Neutrophil (primary cell): ENCODE measurements at regions not wholly inside any gene's neighbourhood (a gene's known extent, or its start where the extent isn't known, plus 50 kb on each side); places are given as distances from the start of the nearest gene placed in this dataset.

Experiments used
- H3K27ac ChIP-seq: fragments of 200-600 bp; sonication (generic); 2 replicates; pipeline ENCODE4 v1.5.1; 2016; ENCODE audit warnings: mild to moderate bottlenecking, moderate library complexity
- H3K27me3 ChIP-seq: fragments of 200-600 bp; sonication (generic); 2 replicates; pipeline ENCODE4 v1.6.0; 2016; ENCODE audit warnings: mild to moderate bottlenecking
- H3K36me3 ChIP-seq: fragments of 200-600 bp; sonication (generic); 2 replicates; pipeline ENCODE4 v1.5.1; 2017
- H3K4me1 ChIP-seq, 2 experiments: fragments of 200-600 bp in 1 of 2; sonication (generic) in 1 of 2; 1 replicate in 1 of 2; 2 replicates in 1 of 2; pipeline versions ENCODE4 v1.5.1 to v1.6.1; 2013 to 2016; ENCODE audit warnings: low read depth in 1 of 2, low read length in 1 of 2, mild to moderate bottlenecking in 1 of 2, moderate library complexity in 1 of 2; ENCODE audit not compliant: control insufficient read depth in 1 of 2, insufficient read depth in 1 of 2
- H3K4me3 ChIP-seq, 2 experiments: fragments of 200-600 bp in 1 of 2; sonication (generic) in 1 of 2; 1 replicate in 1 of 2; 2 replicates in 1 of 2; pipeline ENCODE4 v1.5.1; 2013 to 2016; ENCODE audit warnings: low read depth in 1 of 2, low read length in 1 of 2, mild to moderate bottlenecking in 1 of 2, moderate library complexity in 1 of 2
- H3K9me3 ChIP-seq: fragments of 200-600 bp; sonication (generic); 2 replicates; pipeline ENCODE4 v1.5.1; 2016
- CTCF ChIP-seq: fragments of 200-600 bp; sonication (generic); IDR thresholded peaks from 2 replicates; pipeline ENCODE4 v1.5.1; 2016; ENCODE audit warnings: antibody characterized with exemption

- H3K9me3 ChIP-seq, result no peaks in the 10 kb centered on the region
Measured at GRCh38 chr15:38691965-38692788, 127.6 kb upstream of the RASGRP1 start.

GRCh38 chr15:38692789-38693062 is 128.1 kb upstream of the RASGRP1 start:
- no peaks in the 10 kb centered on the region for H3K4me1 ChIP-seq
- H3K4me3 ChIP-seq, result no peak overlapping the region
- no peaks in the 10 kb centered on the region for H3K9me3 ChIP-seq
- TF ChIP-seq CTCF, result no peak
- no peaks in the 10 kb centered on the region for H3K27me3 ChIP-seq
- no peaks in the 10 kb centered on the region for H3K36me3 ChIP-seq
- no peak overlapping the region for H3K27ac ChIP-seq

More at GRCh38 chr15:38691965-38692788, 127.6 kb upstream of the RASGRP1 start:
- no peak overlapping the region for H3K27ac ChIP-seq
- no peaks in the 10 kb centered on the region for H3K27me3 ChIP-seq
- H3K4me3 ChIP-seq, result no peak overlapping the region
- H3K4me1 ChIP-seq, result no peaks in the 10 kb centered on the region
- H3K36me3 ChIP-seq, result no peaks in the 10 kb centered on the region
- no peak for TF ChIP-seq CTCF

GRCh38 chr15:38695249-38696108 is 130.9 kb upstream of the RASGRP1 start:
- no peaks in the 10 kb centered on the region for H3K27me3 ChIP-seq
- no peaks in the 10 kb centered on the region for H3K4me1 ChIP-seq
- no peaks in the 10 kb centered on the region for H3K9me3 ChIP-seq
- no peaks in the 10 kb centered on the region for H3K36me3 ChIP-seq
- no peak overlapping the region for H3K27ac ChIP-seq
- TF ChIP-seq CTCF, result no peak
- H3K4me3 ChIP-seq, result no peak overlapping the region

GRCh38 chr15:38696109-38696727 is 131.6 kb upstream of the RASGRP1 start:
- Histone ChIP-seq H3K36me3 (no peaks in the 10 kb centered on the region), H3K4me1 (no peaks in the 10 kb centered on the region), H3K4me3 (no peak overlapping the region), H3K9me3 (no peaks in the 10 kb centered on the region), H3K27ac (no peak overlapping the region), H3K27me3 (no peaks in the 10 kb centered on the region)
- no peak for TF ChIP-seq CTCF

GRCh38 chr15:38696790-38697495 is 132.3 kb upstream of the RASGRP1 start:
- H3K4me3 ChIP-seq, result no peak overlapping the region
- H3K9me3 ChIP-seq, result no peaks in the 10 kb centered on the region
- H3K4me1 ChIP-seq, result no peaks in the 10 kb centered on the region
- no peak for TF ChIP-seq CTCF
- H3K27me3 ChIP-seq, result no peaks in the 10 kb centered on the region
- H3K27ac ChIP-seq, result no peak overlapping the region
- H3K36me3 ChIP-seq, result no peaks in the 10 kb centered on the region
